HG02759 (cell line): ENCODE measurements at regions not wholly inside any gene's neighbourhood (a gene's known extent, or its start where the extent isn't known, plus 50 kb on each side); places are given as distances from the start of the nearest gene placed in this dataset.

Experiments
- ATAC-seq: cut with Tn5 transposase; IDR thresholded peaks from one replicate; pipeline ENCODE4 v1.9.1; 2021; ENCODE audit warnings: mild to moderate bottlenecking, moderate library complexity; ENCODE audit not compliant: unreplicated experiment

- no peak for ATAC-seq
These were observed 54.0 kb upstream of the GRIN3A start for GRCh38 chr9:101792475-101792874.

GRCh38 chr9:101791938-101792337 lies 53.5 kb upstream of the GRIN3A start:
- ATAC-seq, result no peak

- no peak for ATAC-seq
These were observed 53.1 kb upstream of the GRIN3A start for GRCh38 chr9:101791533-101791932.
